ENCODE measurements at regions not wholly inside any gene's neighbourhood (a gene's known extent, or its start where the extent isn't known, plus 50 kb on each side); places are given as distances from the start of the nearest gene placed in this dataset.

DNA sequence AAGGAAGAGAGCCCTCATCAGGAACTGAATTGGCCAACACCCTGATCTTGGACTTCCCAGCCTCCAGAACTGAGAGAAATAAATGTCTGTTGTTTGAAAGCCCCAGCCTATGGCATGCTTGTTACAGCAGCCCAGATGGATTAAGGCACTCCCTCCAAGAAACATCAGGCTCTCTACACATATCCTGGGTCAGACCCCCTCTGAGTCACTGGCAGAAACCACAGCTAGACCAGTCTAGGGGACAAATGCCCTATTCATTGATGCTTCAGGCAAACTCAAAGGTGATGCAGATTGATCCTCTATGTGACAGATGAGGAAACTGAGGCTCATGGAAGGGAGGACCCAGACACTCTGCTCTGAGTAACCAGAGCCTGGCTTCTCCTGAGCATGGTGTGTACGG is 116.8 kb downstream of the WSCD1 start:
- no peak for ATAC-seq
- DNase-seq (ENCODE audit: low spot score): no peak
- intact Hi-C loops (cut with DNase I): no loop called here

DNA sequence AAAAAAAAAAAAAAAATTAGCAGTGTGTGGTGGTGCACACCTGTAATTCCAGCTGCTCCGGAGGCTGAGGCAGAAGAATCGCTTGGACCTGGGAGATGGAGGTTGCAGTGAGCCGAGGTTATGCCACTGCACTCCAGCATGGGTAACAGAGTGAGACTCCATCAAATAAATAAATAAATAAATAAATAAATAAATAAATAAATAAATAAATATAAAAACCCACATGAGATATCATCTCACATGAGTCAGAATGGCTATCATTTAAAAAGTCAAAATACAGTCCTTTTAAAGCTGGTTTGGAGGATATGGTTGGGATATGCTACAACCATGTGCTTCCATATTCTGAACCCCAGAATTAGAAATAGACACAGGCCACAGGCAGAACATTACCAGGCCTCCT is 114.3 kb downstream of the WSCD1 start:
- no peak for DNase-seq (ENCODE audit: low spot score)
- intact Hi-C loops (cut with DNase I): no loop called here
- no peak for ATAC-seq

GRCh38 chr17:6179017-6179416 is 108.8 kb downstream of the WSCD1 start:
- no peak for DNase-seq (ENCODE audit: low spot score)
- intact Hi-C loops (cut with DNase I): no loop called here
- ATAC-seq: no peak

GRCh38 chr17:6177941-6178694 is 107.9 kb downstream of the WSCD1 start:
- no peak for ATAC-seq
- DNase-seq (ENCODE audit: low spot score): no peak

More at GRCh38 chr17:6177941-6178694, 107.9 kb downstream of the WSCD1 start:
- intact Hi-C loops (cut with DNase I): no loop called here

Measured in sciatic nerve (tissue), 2 donors.